ENCODE measurements at regions not wholly inside any gene's neighbourhood (a gene's known extent, or its start where the extent isn't known, plus 50 kb on each side); places are given as distances from the start of the nearest gene placed in this dataset.

DNA sequence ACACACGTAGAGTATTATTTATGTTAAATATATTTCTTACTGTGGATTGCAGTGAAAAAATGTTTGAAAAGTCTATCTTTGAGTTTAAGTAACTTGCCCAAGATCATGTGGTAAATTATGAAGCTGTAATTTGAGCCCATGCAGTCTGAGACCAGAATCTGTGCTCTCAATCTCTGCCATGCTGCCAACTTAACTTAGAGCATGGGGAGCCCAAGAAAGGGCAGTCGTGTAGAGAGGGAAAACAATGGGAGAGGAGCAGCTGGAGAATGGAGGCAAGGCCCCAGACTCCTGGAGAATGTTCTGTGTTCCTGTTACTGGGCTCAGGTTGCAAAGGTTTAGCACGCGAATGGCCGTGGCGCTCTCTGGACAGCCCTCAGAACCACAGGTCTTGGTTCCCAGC, 311.6 kb upstream of the RASGRP1 start:
- H3K36me3 ChIP-seq (replicated peaks): no peaks in the 10 kb centered on the region
- in situ Hi-C loops (cut with HindIII; ENCODE audit: low pct_ligation_motif_present, low sequenced_read_pairs): no loop called here
- no peak overlapping the region for H3K27ac ChIP-seq
- H3K4me3 ChIP-seq (ENCODE audit: low read depth, low read length): no peak overlapping the region
- no peak for DNase-seq
- no peaks in the 10 kb centered on the region for H3K27me3 ChIP-seq (replicated peaks)
- TF ChIP-seq, protein P1, sequence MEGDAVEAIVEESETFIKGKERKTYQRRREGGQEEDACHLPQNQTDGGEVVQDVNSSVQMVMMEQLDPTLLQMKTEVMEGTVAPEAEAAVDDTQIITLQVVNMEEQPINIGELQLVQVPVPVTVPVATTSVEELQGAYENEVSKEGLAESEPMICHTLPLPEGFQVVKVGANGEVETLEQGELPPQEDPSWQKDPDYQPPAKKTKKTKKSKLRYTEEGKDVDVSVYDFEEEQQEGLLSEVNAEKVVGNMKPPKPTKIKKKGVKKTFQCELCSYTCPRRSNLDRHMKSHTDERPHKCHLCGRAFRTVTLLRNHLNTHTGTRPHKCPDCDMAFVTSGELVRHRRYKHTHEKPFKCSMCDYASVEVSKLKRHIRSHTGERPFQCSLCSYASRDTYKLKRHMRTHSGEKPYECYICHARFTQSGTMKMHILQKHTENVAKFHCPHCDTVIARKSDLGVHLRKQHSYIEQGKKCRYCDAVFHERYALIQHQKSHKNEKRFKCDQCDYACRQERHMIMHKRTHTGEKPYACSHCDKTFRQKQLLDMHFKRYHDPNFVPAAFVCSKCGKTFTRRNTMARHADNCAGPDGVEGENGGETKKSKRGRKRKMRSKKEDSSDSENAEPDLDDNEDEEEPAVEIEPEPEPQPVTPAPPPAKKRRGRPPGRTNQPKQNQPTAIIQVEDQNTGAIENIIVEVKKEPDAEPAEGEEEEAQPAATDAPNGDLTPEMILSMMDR (IDR thresholded peaks at IDR 0.05; ENCODE audit: low read depth, low read length, missing control alignments): no peak

DNA sequence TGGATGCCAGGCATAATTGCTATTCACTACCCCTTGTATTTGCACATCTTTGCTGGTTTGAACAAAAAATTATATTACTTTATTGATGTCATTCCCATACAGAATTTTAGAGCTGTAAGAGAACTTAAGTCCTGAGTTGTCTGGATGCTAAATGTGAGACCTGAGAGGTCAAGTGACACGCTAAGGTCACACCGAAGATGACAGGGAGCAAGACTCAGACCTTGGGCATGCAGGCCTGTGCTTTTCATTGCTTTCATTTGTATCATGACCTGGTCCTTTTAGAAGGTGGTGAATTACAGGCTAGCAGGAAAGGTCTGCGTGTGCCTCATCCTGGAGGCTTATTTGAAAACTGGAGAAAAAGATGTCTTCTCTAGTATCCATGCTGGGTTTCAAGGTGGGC, 312.0 kb upstream of the RASGRP1 start:
- no peak for DNase-seq
- Histone ChIP-seq H3K27ac (no peak overlapping the region), H3K4me3 (ENCODE audit: low read depth, low read length) (no peak overlapping the region), H3K27me3 (replicated peaks) (no peaks in the 10 kb centered on the region), H3K36me3 (replicated peaks) (no peaks in the 10 kb centered on the region)
- in situ Hi-C loops (cut with HindIII; ENCODE audit: low pct_ligation_motif_present, low sequenced_read_pairs): no loop called here
- TF ChIP-seq, protein P1 (IDR thresholded peaks at IDR 0.05; ENCODE audit: low read depth, low read length, missing control alignments): no peak

DNA sequence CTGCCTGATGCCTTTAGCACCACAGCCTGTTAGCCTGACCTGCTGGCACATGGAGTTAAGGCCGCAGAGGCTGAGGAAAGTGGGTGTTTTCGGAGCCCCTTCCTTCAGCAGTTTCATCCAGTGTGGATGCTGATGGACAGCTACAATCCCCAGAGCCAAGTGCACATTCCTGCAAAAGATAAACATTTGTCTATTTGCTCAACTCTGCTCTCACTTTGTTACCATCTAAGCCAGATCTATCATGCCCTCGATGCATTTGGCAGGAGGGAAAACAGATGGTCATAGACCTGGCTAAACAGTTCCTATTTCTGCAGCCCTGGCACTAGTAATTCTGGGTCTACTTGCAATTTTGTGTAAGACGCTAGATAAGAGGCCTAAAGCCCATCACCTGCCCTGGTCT, 312.9 kb upstream of the RASGRP1 start:
- H3K27me3 ChIP-seq (replicated peaks): no peaks in the 10 kb centered on the region
- no peak for DNase-seq
- in situ Hi-C loops (cut with HindIII; ENCODE audit: low pct_ligation_motif_present, low sequenced_read_pairs): no loop called here
- TF ChIP-seq, protein P1 (IDR thresholded peaks at IDR 0.05; ENCODE audit: low read depth, low read length, missing control alignments): no peak
- H3K4me3 ChIP-seq (ENCODE audit: low read depth, low read length): no peak overlapping the region
- no peak overlapping the region for H3K27ac ChIP-seq
- H3K36me3 ChIP-seq (replicated peaks): no peaks in the 10 kb centered on the region

DNA sequence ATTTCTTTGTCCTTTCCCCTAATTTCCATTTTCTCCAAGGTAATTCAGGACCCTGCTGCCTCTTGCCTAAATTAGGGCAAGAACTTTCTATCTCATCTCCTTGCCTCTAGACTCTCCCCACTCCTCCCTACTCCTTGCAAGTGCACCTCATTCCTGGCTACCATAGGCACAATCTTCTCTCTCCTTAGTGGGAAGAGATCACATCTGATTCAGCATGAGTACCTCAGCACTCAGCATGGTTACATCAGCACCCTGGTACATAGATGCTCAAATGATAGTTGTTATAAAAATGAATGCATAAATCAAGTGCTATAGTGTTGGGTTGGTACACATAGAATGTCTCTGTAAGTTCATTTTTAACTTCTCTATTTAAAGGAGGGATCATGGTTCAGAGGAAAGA, 313.4 kb upstream of the RASGRP1 start:
- DNase-seq: no peak
- Histone ChIP-seq H3K4me3 (ENCODE audit: low read depth, low read length) (no peak overlapping the region), H3K27ac (no peak overlapping the region), H3K27me3 (replicated peaks) (no peaks in the 10 kb centered on the region), H3K36me3 (replicated peaks) (no peaks in the 10 kb centered on the region)
- in situ Hi-C loops (cut with HindIII; ENCODE audit: low pct_ligation_motif_present, low sequenced_read_pairs): no loop called here
- TF ChIP-seq, protein P1 (IDR thresholded peaks at IDR 0.05; ENCODE audit: low read depth, low read length, missing control alignments): no peak

DNA sequence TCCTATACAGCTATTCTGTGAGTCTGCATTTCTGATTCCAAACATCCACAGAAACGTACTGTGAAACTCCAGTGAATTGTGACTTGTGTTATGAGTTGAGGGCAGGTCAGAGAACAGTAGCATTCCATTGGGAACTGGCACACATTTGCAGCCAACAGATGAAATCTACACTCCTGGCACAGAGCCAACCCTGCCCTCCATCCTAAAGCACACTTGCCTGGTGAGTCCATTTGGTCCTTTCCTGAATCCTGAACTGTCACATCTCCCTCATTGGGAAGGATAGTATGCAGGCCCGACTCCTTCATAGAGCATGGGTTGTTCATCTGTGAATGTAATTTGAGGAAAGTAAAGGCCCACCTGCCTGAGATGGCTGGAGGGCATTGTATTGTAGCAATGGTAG, 314.3 kb upstream of the RASGRP1 start:
- in situ Hi-C loops (cut with HindIII; ENCODE audit: low pct_ligation_motif_present, low sequenced_read_pairs): no loop called here
- no peak overlapping the region for H3K27ac ChIP-seq
- H3K4me3 ChIP-seq (ENCODE audit: low read depth, low read length): no peak overlapping the region
- no peaks in the 10 kb centered on the region for H3K36me3 ChIP-seq (replicated peaks)
- H3K27me3 ChIP-seq (replicated peaks): no peaks in the 10 kb centered on the region
- TF ChIP-seq, protein P1 (IDR thresholded peaks at IDR 0.05; ENCODE audit: low read depth, low read length, missing control alignments): no peak
- no peak for DNase-seq

DNA sequence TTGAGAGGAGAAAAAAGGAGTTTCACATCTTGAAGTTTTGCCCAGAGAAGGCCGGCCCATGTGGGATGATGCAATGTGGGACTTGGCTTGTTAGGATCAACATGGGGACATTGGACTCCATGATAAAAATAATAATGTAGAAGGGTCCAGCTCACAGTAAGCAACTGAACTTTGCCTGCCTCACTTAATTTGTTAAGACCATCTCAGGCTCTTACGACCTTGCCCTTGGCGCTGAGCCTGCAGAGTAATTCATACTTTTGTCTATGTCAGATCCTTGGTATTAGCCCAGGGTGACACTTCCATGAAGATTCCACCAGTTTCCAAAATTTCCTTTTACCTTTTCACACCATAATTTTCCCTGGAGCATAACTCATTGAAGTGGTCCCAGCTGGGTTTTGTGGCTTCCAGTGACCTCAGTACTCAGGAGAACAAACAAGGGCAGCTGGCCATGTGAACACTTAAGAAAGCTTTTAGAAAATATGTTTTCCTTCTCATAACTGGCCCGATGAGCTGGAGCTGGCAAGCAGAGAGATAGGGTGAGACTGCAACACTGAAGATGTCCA, 315.4 kb upstream of the RASGRP1 start:
- DNase-seq: no peak
- H3K27ac ChIP-seq: no peak overlapping the region

More for the DNA sequence above, 315.4 kb upstream of the RASGRP1 start:
- H3K36me3 ChIP-seq (replicated peaks): no peaks in the 10 kb centered on the region
- no peaks in the 10 kb centered on the region for H3K27me3 ChIP-seq (replicated peaks)
- in situ Hi-C loops (cut with HindIII; ENCODE audit: low pct_ligation_motif_present, low sequenced_read_pairs): no loop called here
- H3K4me3 ChIP-seq (ENCODE audit: low read depth, low read length): no peak overlapping the region
- TF ChIP-seq, protein P1 (IDR thresholded peaks at IDR 0.05; ENCODE audit: low read depth, low read length, missing control alignments): no peak

Measured in brain microvascular endothelial cell (primary cell).